Astrocyte (in vitro differentiated cells and primary cell): ENCODE measurements at regions not wholly inside any gene's neighbourhood (a gene's known extent, or its start where the extent isn't known, plus 50 kb on each side); places are given as distances from the start of the nearest gene placed in this dataset.

ENCODE experiments used
- EZH2 ChIP-seq: IDR thresholded peaks from 2 replicates; pipeline ENCODE4 v1.6.1; 2012; ENCODE audit warnings: mild to moderate bottlenecking, low read length, inconsistent platforms; ENCODE audit not compliant: insufficient read depth
- TF ChIP-seq, protein P1 (sequence below): IDR thresholded peaks from 2 replicates; pipeline ENCODE4 v1.5.1; 2011; ENCODE audit warnings: low read depth, mild to moderate bottlenecking, inconsistent platforms, low read length, moderate library complexity; ENCODE audit not compliant: insufficient read depth

DNA sequence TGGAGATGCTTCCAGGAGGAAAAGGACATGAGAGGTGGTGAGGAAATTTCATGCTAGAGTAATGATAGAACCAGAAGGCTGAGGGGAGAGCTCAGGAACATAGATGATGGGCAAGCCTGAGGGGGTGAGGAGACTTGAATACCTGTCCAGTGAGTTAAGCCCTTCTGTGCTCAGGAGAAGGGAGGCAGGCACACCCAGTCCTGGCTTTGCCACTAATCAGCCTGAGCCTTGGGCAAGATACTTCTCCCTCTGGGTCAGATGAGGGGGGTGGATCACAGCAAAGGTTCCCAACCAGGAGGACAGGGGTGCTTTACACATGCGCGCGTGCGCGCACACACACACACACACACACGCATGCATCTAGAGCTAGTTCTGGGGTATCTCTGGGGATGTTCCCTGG lies 60.5 kb upstream of the KCNK12 start:
- TF ChIP-seq, protein P1, sequence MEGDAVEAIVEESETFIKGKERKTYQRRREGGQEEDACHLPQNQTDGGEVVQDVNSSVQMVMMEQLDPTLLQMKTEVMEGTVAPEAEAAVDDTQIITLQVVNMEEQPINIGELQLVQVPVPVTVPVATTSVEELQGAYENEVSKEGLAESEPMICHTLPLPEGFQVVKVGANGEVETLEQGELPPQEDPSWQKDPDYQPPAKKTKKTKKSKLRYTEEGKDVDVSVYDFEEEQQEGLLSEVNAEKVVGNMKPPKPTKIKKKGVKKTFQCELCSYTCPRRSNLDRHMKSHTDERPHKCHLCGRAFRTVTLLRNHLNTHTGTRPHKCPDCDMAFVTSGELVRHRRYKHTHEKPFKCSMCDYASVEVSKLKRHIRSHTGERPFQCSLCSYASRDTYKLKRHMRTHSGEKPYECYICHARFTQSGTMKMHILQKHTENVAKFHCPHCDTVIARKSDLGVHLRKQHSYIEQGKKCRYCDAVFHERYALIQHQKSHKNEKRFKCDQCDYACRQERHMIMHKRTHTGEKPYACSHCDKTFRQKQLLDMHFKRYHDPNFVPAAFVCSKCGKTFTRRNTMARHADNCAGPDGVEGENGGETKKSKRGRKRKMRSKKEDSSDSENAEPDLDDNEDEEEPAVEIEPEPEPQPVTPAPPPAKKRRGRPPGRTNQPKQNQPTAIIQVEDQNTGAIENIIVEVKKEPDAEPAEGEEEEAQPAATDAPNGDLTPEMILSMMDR = no peak
- no peak for TF ChIP-seq EZH2
